Right lobe of liver (tissue), 4 donors: ENCODE measurements at regions not wholly inside any gene's neighbourhood (a gene's known extent, or its start where the extent isn't known, plus 50 kb on each side); places are given as distances from the start of the nearest gene placed in this dataset.

Source experiments
- CTCF ChIP-seq, 4 donors: fragments of 200-600 bp in 3 of 4; fragments of 450-650 bp in 1 of 4; IDR thresholded peaks; one replicate each; pipeline versions ENCODE4 v1.5.1 to v1.8.0; 2016 to 2022; ENCODE audit warnings: antibody characterized with exemption in 4 of 4, mild to moderate bottlenecking in 2 of 4
- POLR2A ChIP-seq: fragments of 450-650 bp; IDR thresholded peaks from one replicate; pipeline ENCODE4 v1.6.1; 2017; ENCODE audit warnings: antibody characterized with exemption, mild to moderate bottlenecking
- donor health status: DM: no; HTN: no; CAD: no.
- donor health status: DM: no; HTN: no; CAD: no.
- donor health status: DM: no; HTN: yes; CAD: no.

- TF ChIP-seq CTCF (IDR thresholded peaks at IDR 0.05) (no peak), POLR2A (no peak)
Observed at GRCh38 chr2:18482666-18483065, 77.8 kb downstream of the RDH14 start.
